ENCODE measurements at regions not wholly inside any gene's neighbourhood (a gene's known extent, or its start where the extent isn't known, plus 50 kb on each side); places are given as distances from the start of the nearest gene placed in this dataset.

- no peak for TF ChIP-seq POLR2A (IDR thresholded peaks at IDR 0.05)
- no peak for TF ChIP-seq CTCF (IDR thresholded peaks at IDR 0.05)
These were observed 1606.1 kb upstream of the FLRT2 start for GRCh38 chr14:83923842-83924241.

All from prostate gland (tissue), 2 donors.